Skin epidermis (tissue), 12 donors: ENCODE measurements at regions not wholly inside any gene's neighbourhood (a gene's known extent, or its start where the extent isn't known, plus 50 kb on each side); places are given as distances from the start of the nearest gene placed in this dataset.
A peak's percentile ranks its signal among the peaks of the same experiment; 100 is the strongest.

Experiments
- H3K27ac ChIP-seq, 21 experiments: fragments of 200-600 bp; sonication (generic) in 11 of 21; one replicate each; pipeline ENCODE4 v1.5.0; 2020; ENCODE audit warnings: mild to moderate bottlenecking in 3 of 21, inconsistent platforms in 2 of 21, moderate library complexity in 2 of 21
- H3K4me3 ChIP-seq, 7 experiments: fragments of 200-600 bp; sonication (generic) in 2 of 7; one replicate each; pipeline ENCODE4 v1.5.0; 2020; ENCODE audit warnings: inconsistent platforms in 2 of 7, mild to moderate bottlenecking in 2 of 7, moderate library complexity in 1 of 7

- Histone ChIP-seq H3K4me3 (no peak overlapping the region), H3K27ac (peak overlapping the region in 2 of 21 experiments; percentile 17 to 43)
These were observed 76.0 kb upstream of the PELI1 start for GRCh38 chr2:64220265-64220664.

GRCh38 chr2:64220894-64221617 is 76.8 kb upstream of the PELI1 start:
- Histone ChIP-seq H3K27ac (peak overlapping the region in 2 of 21 experiments; percentile 17 to 26), H3K4me3 (no peak overlapping the region)

- Histone ChIP-seq H3K27ac (peak overlapping the region in 4 of 21 experiments; percentile 5 to 38 (median 19)), H3K4me3 (no peak overlapping the region)
These were observed 77.7 kb upstream of the PELI1 start for GRCh38 chr2:64221935-64222334.

GRCh38 chr2:64222351-64222750 is 78.1 kb upstream of the PELI1 start:
- peak overlapping the region in 5 of 21 experiments; percentile 7 to 69 (median 21) for H3K27ac ChIP-seq
- H3K4me3 ChIP-seq = no peak overlapping the region

GRCh38 chr2:64223055-64223454 is 78.8 kb upstream of the PELI1 start:
- peak overlapping the region in 7 of 21 experiments; percentile 7 to 69 (median 35) for H3K27ac ChIP-seq
- H3K4me3 ChIP-seq = no peak overlapping the region

GRCh38 chr2:64225491-64225890 is 81.3 kb upstream of the PELI1 start:
- Histone ChIP-seq H3K4me3 (no peak overlapping the region), H3K27ac (no peak overlapping the region)

GRCh38 chr2:64226611-64227010 is 82.4 kb upstream of the PELI1 start:
- Histone ChIP-seq H3K27ac (no peak overlapping the region), H3K4me3 (no peak overlapping the region)

- Histone ChIP-seq H3K4me3 (peak overlapping the region; percentile 14 to 40 (median 28)), H3K27ac (peak overlapping the region in 17 of 21 experiments; percentile 43 to 79 (median 64))
These were observed 83.4 kb upstream of the PELI1 start for GRCh38 chr2:64227603-64228125.

GRCh38 chr2:64228126-64228678 is 84.0 kb upstream of the PELI1 start:
- Histone ChIP-seq H3K4me3 (peak overlapping the region; percentile 14 to 40 (median 28)), H3K27ac (peak overlapping the region in 20 of 21 experiments; percentile 18 to 79 (median 62))

- peak overlapping the region in 11 of 21 experiments; percentile 18 to 79 (median 61) for H3K27ac ChIP-seq
- H3K4me3 ChIP-seq = peak overlapping the region in 3 of 7 experiments; percentile 28 to 40 (median 38)
These were observed 84.7 kb upstream of the PELI1 start for GRCh38 chr2:64228918-64229317.

- no peak overlapping the region for H3K4me3 ChIP-seq
- no peak overlapping the region for H3K27ac ChIP-seq
These were observed 86.3 kb upstream of the PELI1 start for GRCh38 chr2:64230540-64230939.

GRCh38 chr2:64232266-64232665 is 88.0 kb upstream of the PELI1 start:
- Histone ChIP-seq H3K27ac (no peak overlapping the region), H3K4me3 (no peak overlapping the region)

- Histone ChIP-seq H3K27ac (no peak overlapping the region), H3K4me3 (no peak overlapping the region)
These were observed 89.2 kb upstream of the PELI1 start for GRCh38 chr2:64233376-64233922.

- Histone ChIP-seq H3K27ac (no peak overlapping the region), H3K4me3 (no peak overlapping the region)
These were observed 89.9 kb upstream of the PELI1 start for GRCh38 chr2:64234150-64234549.

GRCh38 chr2:64234785-64235184 is 90.6 kb upstream of the PELI1 start:
- H3K27ac ChIP-seq = peak overlapping the region in 1 of 21 experiments; percentile 1
- no peak overlapping the region for H3K4me3 ChIP-seq

GRCh38 chr2:64237266-64237665 is 93.0 kb upstream of the PELI1 start:
- no peak overlapping the region for H3K4me3 ChIP-seq
- H3K27ac ChIP-seq = no peak overlapping the region

GRCh38 chr2:64238799-64239198 is 94.6 kb upstream of the PELI1 start:
- no peak overlapping the region for H3K4me3 ChIP-seq
- H3K27ac ChIP-seq = no peak overlapping the region

GRCh38 chr2:64243081-64244036 is 99.1 kb upstream of the PELI1 start:
- H3K27ac ChIP-seq = peak overlapping the region in 3 of 21 experiments; percentile 9 to 40 (median 24)
- H3K4me3 ChIP-seq = no peak overlapping the region

- H3K4me3 ChIP-seq = no peak overlapping the region
- peak overlapping the region in 3 of 21 experiments; percentile 9 to 40 (median 24) for H3K27ac ChIP-seq
These were observed 99.8 kb upstream of the PELI1 start for GRCh38 chr2:64244037-64244416.

GRCh38 chr2:64245631-64246030 is 101.4 kb upstream of the PELI1 start:
- no peak overlapping the region for H3K27ac ChIP-seq
- H3K4me3 ChIP-seq = no peak overlapping the region
